GM12878 (cell line): ENCODE measurements at regions not wholly inside any gene's neighbourhood (a gene's known extent, or its start where the extent isn't known, plus 50 kb on each side); places are given as distances from the start of the nearest gene placed in this dataset.

ENCODE experiments used
- ATAC-seq: fragments of 200-7000 bp; cut with Tn5 transposase; 3 replicates; pipeline ENCODE4 v1.9.1; 2020; ENCODE audit warnings: mild to moderate bottlenecking, moderate library complexity
- BruUV-seq: library from RNA; stranded (reverse); fragments of 400-500 nt; replicated peaks from 2 replicates; lab custom pipeline; 2021; lab: Mats Ljungman, UMichigan
- CTCF ChIA-PET: fragments of 300-600 bp; sonication (Branson Sonifier 250); formaldehyde crosslinking; extraction: SDS; loops from one replicate; lab custom pipeline; 2021; ENCODE audit warnings: inconsistent platforms; lab: Yijun Ruan, JAX
- POLR2A ChIA-PET: fragments of 350-600 bp; formaldehyde crosslinking; extraction: SDS; loops from one replicate; lab custom pipeline; 2021; ENCODE audit warnings: inconsistent platforms; lab: Charles Lee
- RAD21 ChIA-PET: fragments of 300-600 bp; sonication (Branson Sonifier 250); formaldehyde crosslinking; loops from one replicate; lab custom pipeline; 2023; ENCODE audit warnings: antibody characterized with exemption; ENCODE audit not compliant: unreplicated experiment; lab: Charles Lee
- SMC1A ChIA-PET: fragments of 300-600 bp; sonication (Branson Sonifier 250); formaldehyde crosslinking; loops from one replicate; lab custom pipeline; 2023; ENCODE audit not compliant: unreplicated experiment, uncharacterized antibody; lab: Charles Lee
- DNase-seq: peaks from one replicate; pipeline ENCODE4 v3.0.0-alpha.2; 2011; ENCODE audit warnings: low read depth, low spot score
- FAIRE-seq: peaks from 3 replicates; lab custom pipeline; 2011; peaks lifted over from hg19 to GRCh38; lab: Jason Lieb, UNC
- H2AFZ ChIP-seq: 2 replicates; pipeline ENCODE4 v1.6.0; 2011; ENCODE audit warnings: low read depth, low read length, control low read depth; ENCODE audit not compliant: control insufficient read depth
- H3K27ac ChIP-seq: 2 replicates; pipeline ENCODE4 v1.5.1; 2011; ENCODE audit warnings: control low read depth; ENCODE audit not compliant: control insufficient read depth, insufficient read depth
- H3K27me3 ChIP-seq, 2 experiments: replicated peaks in 1 of 2; 2 replicates each; pipeline versions ENCODE4 v1.6.0 to v1.6.1; 2011; ENCODE audit warnings: low read length in 1 of 2; ENCODE audit not compliant: control insufficient read depth in 2 of 2, insufficient read depth in 2 of 2
- H3K36me3 ChIP-seq, 2 experiments: 2 replicates each; pipeline ENCODE4 v1.5.1; 2011; ENCODE audit warnings: low read length in 1 of 2; ENCODE audit not compliant: control insufficient read depth in 2 of 2, insufficient read depth in 2 of 2
- H3K4me1 ChIP-seq: 2 replicates; pipeline ENCODE4 v1.6.1; 2011; ENCODE audit warnings: mild to moderate bottlenecking, low read length, moderate library complexity, mixed read lengths; ENCODE audit not compliant: control insufficient read depth, insufficient read depth
- H3K4me2 ChIP-seq: 2 replicates; pipeline ENCODE4 v1.6.0; 2011; ENCODE audit warnings: control low read depth; ENCODE audit not compliant: control insufficient read depth, insufficient read depth
- H3K4me3 ChIP-seq: fragments of 200-600 bp; sonication (generic); 2 replicates; pipeline ENCODE4 v1.5.1; 2016
- H3K79me2 ChIP-seq: 2 replicates; pipeline ENCODE4 v1.6.0; 2011; ENCODE audit warnings: low read length; ENCODE audit not compliant: control insufficient read depth, insufficient read depth
- H3K9ac ChIP-seq: 2 replicates; pipeline ENCODE4 v1.8.0; 2011; ENCODE audit warnings: low read length, control low read depth, mixed read lengths; ENCODE audit not compliant: control insufficient read depth, insufficient read depth
- H3K9me3 ChIP-seq: replicated peaks from 3 replicates; pipeline ENCODE4 v1.5.1; 2011; ENCODE audit warnings: mild to moderate bottlenecking, low read length; ENCODE audit not compliant: control insufficient read depth, insufficient read depth
- H4K20me1 ChIP-seq: 2 replicates; pipeline ENCODE4 v1.6.0; 2011; ENCODE audit not compliant: control insufficient read depth, insufficient read depth
- BCL11A ChIP-seq: IDR thresholded peaks from 2 replicates; pipeline ENCODE4 v1.6.1; 2011; ENCODE audit warnings: low read depth, low read length
- CUX1 ChIP-seq: IDR thresholded peaks from 2 replicates; pipeline ENCODE4 v1.6.1; 2012; ENCODE audit warnings: improper control_type of control experiment, low read depth, low read length; ENCODE audit not compliant: insufficient replicate concordance
- ETV6 ChIP-seq, 2 experiments: fragments of 450-650 bp in 1 of 2; IDR thresholded peaks in 1 of 2; conservative IDR thresholded peaks in 1 of 2; 2 replicates each; pipeline ENCODE4 v1.6.1; 2014; ENCODE audit warnings: antibody characterized with exemption in 1 of 2, borderline replicate concordance in 1 of 2, low read depth in 1 of 2, mild to moderate bottlenecking in 1 of 2, moderate library complexity in 1 of 2
- POLR2A ChIP-seq: IDR thresholded peaks from 2 replicates; pipeline ENCODE4 v1.6.1; 2011; ENCODE audit warnings: low read depth, mild to moderate bottlenecking, low read length
- TARDBP ChIP-seq: IDR thresholded peaks from 2 replicates; pipeline ENCODE4 v1.6.1; 2016; ENCODE audit warnings: borderline replicate concordance
- YBX1 ChIP-seq: fragments of 450-650 bp; IDR thresholded peaks from 2 replicates; pipeline ENCODE4 v1.6.1; 2016; ENCODE audit warnings: antibody characterized with exemption
- ZNF274 ChIP-seq: IDR thresholded peaks from one replicate; pipeline ENCODE4 v1.8.0; 2011; ENCODE audit not compliant: insufficient read length, insufficient read depth
- WGBS: methylation state at CpG from one replicate; pipeline ENCODE4 v1.1.6; 2016; ENCODE audit warnings: low lambda C conversion rate; ENCODE audit not compliant: insufficient replicate concordance, insufficient coverage; ENCODE audit errors: missing lambda C conversion rate; 5-methylcytosine and 5-hydroxymethylcytosine counted together
- in situ Hi-C: fragments of 300-500 bp; cut with MboI; formaldehyde crosslinking; loops from 9 replicates; pipeline ENCODE4 v1.14.3; 2018; ENCODE audit warnings: mixed read lengths
- intact Hi-C: fragments of 100-400 bp; cut with micrococcal nuclease; formaldehyde crosslinking; loops from one replicate; pipeline ENCODE4 v1.14.2; 2022; ENCODE audit not compliant: unreplicated experiment

GRCh38 chr17:73956595-73957465, 246.6 kb upstream of the RPL38 start (continued):
- TF ChIP-seq CUX1 (no peak), POLR2A (no peak), ZNF274 (no peak), YBX1 (no peak), ETV6 (conservative IDR thresholded peaks at IDR 0.05 in 1 of 2, IDR thresholded peaks at IDR 0.05 in 1 of 2; ENCODE audit: borderline replicate concordance in 1 of 2, low read depth in 1 of 2) (no peak), BCL11A (no peak)

DNA sequence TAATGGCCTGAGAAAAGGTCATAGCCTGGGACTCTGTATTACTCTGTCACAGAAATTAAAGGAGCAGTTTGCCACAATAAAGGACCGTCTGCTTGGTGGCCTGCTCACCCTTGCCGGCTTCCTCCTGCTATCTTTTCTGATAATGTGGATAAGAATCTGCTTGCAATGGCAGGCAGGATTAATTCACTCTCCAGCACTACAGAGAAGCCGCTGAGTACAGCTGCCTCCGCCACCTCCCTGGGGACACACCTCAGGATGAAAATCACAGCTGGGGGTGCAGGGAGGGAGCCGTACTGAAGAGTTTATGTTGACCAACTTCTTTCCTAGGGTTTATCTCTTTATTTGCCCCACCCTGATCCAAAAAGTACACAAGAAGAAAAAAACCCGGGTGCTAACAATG, 245.9 kb upstream of the RPL38 start:
- H3K79me2 ChIP-seq: no peaks in the 10 kb centered on the region
- peaks cover 1 to 2% of the 10 kb centered on the region in 2 experiments; a peak in 3 of 4 replicates for H3K27me3 ChIP-seq
- intact Hi-C loops: no loop called here
- WGBS: 24% methylated on average over 6 of the region's 6 CpGs
- RAD21 ChIA-PET: interaction anchor here (1.4 kb wide), 1 partner anchor 528 kb away, joined by 6 read pairs; no protein-coding TSS in a partner anchor
- POLR2A ChIA-PET: no interaction called here
- H3K4me3 ChIP-seq: no peak overlapping the region
- H3K36me3 ChIP-seq: no peaks in the 10 kb centered on the region
- no peak overlapping the region for H3K27ac ChIP-seq
- DNase-seq (no peak), ATAC-seq (no peak), FAIRE-seq (no peak)
- H3K9me3 ChIP-seq: no peaks in the 10 kb centered on the region; the same call in 2 of the 3 replicates
- H4K20me1 ChIP-seq: no peaks in the 10 kb centered on the region
- in situ Hi-C loops: no loop called here
- no TSS peak for BruUV-seq
- CTCF ChIA-PET: interaction anchor here (0.6 to 3.7 kb wide), 3 partner anchors 130 to 528 kb away, joined by 3 to 15 read pairs (median 3); no protein-coding TSS in a partner anchor
- no peak overlapping the region for H3K9ac ChIP-seq
- H3K4me2 ChIP-seq: no peak overlapping the region
- TF ChIP-seq TARDBP (no peak), YBX1 (no peak)
- SMC1A ChIA-PET: no interaction called here
- no peak overlapping the region for H2AFZ ChIP-seq
- no peaks in the 10 kb centered on the region for H3K4me1 ChIP-seq
